Fibroblast of the aortic adventitia (primary cell): ENCODE measurements at regions not wholly inside any gene's neighbourhood (a gene's known extent, or its start where the extent isn't known, plus 50 kb on each side); places are given as distances from the start of the nearest gene placed in this dataset. TPM values are rescaled to one million over a fixed set of nuclear protein-coding genes. Genes with fewer than 3 reads are reported as not detected.

Source experiments
- DNase-seq: peaks from one replicate; pipeline ENCODE4 v3.0.0-alpha.2; 2010; ENCODE audit warnings: low read depth
- H3K4me3 ChIP-seq: 2 replicates; pipeline ENCODE4 v1.5.1; 2011; ENCODE audit warnings: low read depth, mild to moderate bottlenecking, control low read depth, low read length, moderate library complexity
- CTCF ChIP-seq: IDR thresholded peaks from 2 replicates; pipeline ENCODE4 v1.5.1; 2011; ENCODE audit warnings: mild to moderate bottlenecking, low read length, control low read depth, inconsistent platforms; ENCODE audit not compliant: insufficient read depth
- small RNA-seq: library from RNA; depleted of rRNA; stranded (forward); fragments of <200 nt; gene quantifications from one replicate; pipeline ENCODE3, GENCODE V24; 2012

- DNase-seq: no peak
- no peak overlapping the region for H3K4me3 ChIP-seq
- no peak for TF ChIP-seq CTCF
These were observed 62.9 kb upstream of the CARD18 start for GRCh38 chr11:105202422-105202821.

GRCh38 chr11:105201166-105201565, 61.6 kb upstream of the CARD18 start:
- no peak for TF ChIP-seq CTCF
- DNase-seq: no peak
- no peak overlapping the region for H3K4me3 ChIP-seq

GRCh38 chr11:105197071-105197815, 57.7 kb upstream of the CARD18 start:
- no peak for DNase-seq
- H3K4me3 ChIP-seq: no peak overlapping the region
- no peak for TF ChIP-seq CTCF

GRCh38 chr11:105193260-105193659, 53.7 kb upstream of the CARD18 start:
- TF ChIP-seq CTCF: no peak
- DNase-seq: no peak
- no peak overlapping the region for H3K4me3 ChIP-seq

GRCh38 chr11:105192115-105192514, 52.5 kb upstream of the CARD18 start:
- DNase-seq: no peak

GRCh38 chr11:105189581-105189980, 50.0 kb upstream of the CARD18 start:
- DNase-seq: peak; percentile 7
- H3K4me3 ChIP-seq: no peak overlapping the region
- no peak for TF ChIP-seq CTCF

More at GRCh38 chr11:105192115-105192514, 52.5 kb upstream of the CARD18 start:
- H3K4me3 ChIP-seq: no peak overlapping the region
- TF ChIP-seq CTCF: no peak

Small RNA genes in the stretch of these regions (small RNA-seq; reads per million reads assigned to genes)
- not detected for gene AP003181.1
- gene RF00017: not detected
